IMR-90 (cell line): ENCODE measurements at regions not wholly inside any gene's neighbourhood (a gene's known extent, or its start where the extent isn't known, plus 50 kb on each side); places are given as distances from the start of the nearest gene placed in this dataset.
"Not testable (repeated sequence)": the region's sequence is repeated elsewhere in the genome, so short reads cannot be mapped to it uniquely, and the experiment has no call there.

Experiments used
- ATAC-seq: fragments of 200-7000 bp; cut with Tn5 transposase; 2 replicates; pipeline ENCODE4 v1.9.1; 2020; ENCODE audit warnings: low read depth, mild to moderate bottlenecking, moderate library complexity
- BruUV-seq: library from RNA; stranded (reverse); fragments of 400-500 nt; replicated peaks from 2 replicates; lab custom pipeline; 2021; lab: Mats Ljungman, UMichigan
- CTCF ChIA-PET: fragments of 300-600 bp; formaldehyde crosslinking; extraction: SDS; loops from one replicate; lab custom pipeline; 2021; ENCODE audit warnings: antibody characterized with exemption; lab: Yijun Ruan, JAX
- POLR2A ChIA-PET: fragments of 300-600 bp; sonication (Branson Sonifier 250); formaldehyde crosslinking; loops from one replicate; lab custom pipeline; 2022; ENCODE audit warnings: antibody characterized with exemption; ENCODE audit not compliant: unreplicated experiment; lab: Charles Lee
- DNase-seq: peaks from one replicate; pipeline ENCODE4 v3.0.0; 2013
- H2AFZ ChIP-seq: replicated peaks from 2 replicates; pipeline ENCODE3; 2013; ENCODE audit warnings: low read length, mild to moderate bottlenecking; ENCODE audit not compliant: poor library complexity
- H2AK5ac ChIP-seq: 2 replicates; pipeline ENCODE4 v1.6.1; 2013; ENCODE audit warnings: low read depth, low read length, inconsistent platforms
- H2AK9ac ChIP-seq: replicated peaks from 2 replicates; pipeline ENCODE3; 2013; ENCODE audit warnings: mild to moderate bottlenecking, low read depth, low read length, moderate library complexity; ENCODE audit not compliant: poor library complexity
- H2BK120ac ChIP-seq: 2 replicates; pipeline ENCODE4 v1.6.1; 2013; ENCODE audit warnings: low read depth, low read length, inconsistent platforms
- H2BK15ac ChIP-seq: 3 replicates; pipeline ENCODE4 v1.6.1; 2013; ENCODE audit warnings: low read depth, low read length, inconsistent platforms
- H2BK20ac ChIP-seq: 2 replicates; pipeline ENCODE4 v1.6.1; 2013; ENCODE audit warnings: low read depth, mild to moderate bottlenecking, inconsistent platforms, low read length, moderate library complexity
- H2BK5ac ChIP-seq: 2 replicates; pipeline ENCODE4 v1.6.1; 2013; ENCODE audit warnings: mild to moderate bottlenecking, low read depth, low read length, inconsistent platforms; ENCODE audit not compliant: poor library complexity, severe bottlenecking
- H3K14ac ChIP-seq: replicated peaks from 2 replicates; pipeline ENCODE4 v1.6.1; 2013; ENCODE audit warnings: low read depth, low read length, inconsistent platforms
- H3K18ac ChIP-seq: 2 replicates; pipeline ENCODE4 v1.6.1; 2013; ENCODE audit warnings: low read depth, low read length, control low read depth
- H3K23ac ChIP-seq: 2 replicates; pipeline ENCODE4 v1.6.1; 2013; ENCODE audit warnings: low read depth, low read length, inconsistent platforms
- H3K27ac ChIP-seq: 2 replicates; pipeline ENCODE4 v1.5.1; 2013; ENCODE audit warnings: mild to moderate bottlenecking, control low read depth, low read length; ENCODE audit not compliant: insufficient read depth
- H3K27me3 ChIP-seq: 2 replicates; pipeline ENCODE4 v1.6.1; 2013; ENCODE audit warnings: low read length; ENCODE audit not compliant: control insufficient read depth, insufficient read depth
- H3K36me3 ChIP-seq: 2 replicates; pipeline ENCODE4 v1.6.1; 2013; ENCODE audit warnings: low read length, mixed read lengths; ENCODE audit not compliant: control insufficient read depth, insufficient read depth
- H3K4ac ChIP-seq: 2 replicates; pipeline ENCODE4 v1.6.1; 2013; ENCODE audit warnings: low read depth, low read length, inconsistent platforms
- H3K4me1 ChIP-seq: 2 replicates; pipeline ENCODE4 v1.6.1; 2013; ENCODE audit warnings: low read length, mixed read lengths; ENCODE audit not compliant: control insufficient read depth, insufficient read depth
- H3K4me2 ChIP-seq: 2 replicates; pipeline ENCODE4 v1.6.1; 2013; ENCODE audit warnings: low read depth, mild to moderate bottlenecking, control low read depth, low read length, moderate library complexity
- H3K4me3 ChIP-seq: 2 replicates; pipeline ENCODE4 v1.5.1; 2013; ENCODE audit warnings: low read depth, mild to moderate bottlenecking, control low read depth, low read length, moderate library complexity; ENCODE audit not compliant: insufficient read depth
- H3K56ac ChIP-seq: 2 replicates; pipeline ENCODE4 v1.6.1; 2013; ENCODE audit warnings: low read length, inconsistent platforms; ENCODE audit not compliant: insufficient read depth; ENCODE audit errors: extremely low read depth
- H3K79me1 ChIP-seq, 2 experiments: 2 replicates each; pipeline ENCODE4 v1.6.1; 2013; ENCODE audit warnings: low read length in 2 of 2, inconsistent platforms in 1 of 2, low read depth in 1 of 2
- H3K9ac ChIP-seq: 2 replicates; pipeline ENCODE4 v1.6.1; 2013; ENCODE audit warnings: low read depth, low read length, control low read depth
- H3K9me1 ChIP-seq: 2 replicates; pipeline ENCODE4 v1.6.1; 2013; ENCODE audit warnings: low read length, inconsistent platforms; ENCODE audit not compliant: insufficient read depth
- H3K9me3 ChIP-seq: 2 replicates; pipeline ENCODE4 v1.6.1; 2013; ENCODE audit warnings: low read length; ENCODE audit not compliant: control insufficient read depth, insufficient read depth
- H4K20me1 ChIP-seq: 2 replicates; pipeline ENCODE4 v1.6.1; 2013; ENCODE audit warnings: low read length, inconsistent platforms; ENCODE audit not compliant: insufficient read depth
- H4K5ac ChIP-seq: 2 replicates; pipeline ENCODE4 v1.6.1; 2013; ENCODE audit warnings: mild to moderate bottlenecking, low read depth, low read length, control low read depth
- H4K8ac ChIP-seq, 2 experiments: 2 replicates each; pipeline ENCODE4 v1.6.1; 2013; ENCODE audit warnings: low read depth in 2 of 2, low read length in 2 of 2, control low read depth in 1 of 2, inconsistent platforms in 1 of 2
- H4K91ac ChIP-seq: 2 replicates; pipeline ENCODE4 v1.6.1; 2013; ENCODE audit warnings: low read depth, low read length, inconsistent platforms; ENCODE audit not compliant: insufficient read depth
- WGBS, 2 experiments: methylation state at CpG; one replicate each; pipeline versions ENCODE4 v1.1.5 to v1.1.7; 2013; ENCODE audit warnings: missing lambda C conversion rate in 2 of 2; ENCODE audit not compliant: insufficient read length in 1 of 2; ENCODE audit errors: extremely low coverage in 2 of 2; 5-methylcytosine and 5-hydroxymethylcytosine counted together
- dilution Hi-C: fragments of 300-500 bp; cut with HindIII; formaldehyde crosslinking; loops from one replicate; pipeline ENCODE4 v1.14.3; 2018; ENCODE audit warnings: low sequenced_read_pairs; ENCODE audit not compliant: unreplicated experiment
- in situ Hi-C: fragments of 300-500 bp; cut with MboI; formaldehyde crosslinking; loops from 3 replicates; pipeline ENCODE4 v1.14.3; 2019; ENCODE audit warnings: low sequenced_read_pairs, inconsistent platforms, mixed read lengths
- intact Hi-C: fragments of 100-400 bp; cut with micrococcal nuclease; formaldehyde crosslinking; loops from 2 replicates; pipeline ENCODE4 v1.10.0; 2022

GRCh38 chr17:22227699-22228553 is 535.6 kb downstream of the KCNJ18 start:
- DNase-seq, H3K36me3 ChIP-seq, H3K9me1 ChIP-seq, ATAC-seq, H4K91ac ChIP-seq, H3K56ac ChIP-seq, CTCF ChIA-PET, H3K4me2 ChIP-seq, H3K14ac ChIP-seq, in situ Hi-C loops, H2AK5ac ChIP-seq, H3K27me3 ChIP-seq, H2AK9ac ChIP-seq, dilution Hi-C loops, H4K5ac ChIP-seq, H2BK5ac ChIP-seq, H3K27ac ChIP-seq, H3K4ac ChIP-seq, H3K4me3 ChIP-seq, H3K23ac ChIP-seq, H3K79me1 ChIP-seq, H2BK20ac ChIP-seq, H3K18ac ChIP-seq, H2BK120ac ChIP-seq, H2BK15ac ChIP-seq, intact Hi-C loops, H2AFZ ChIP-seq, H4K8ac ChIP-seq, H3K9me3 ChIP-seq, POLR2A ChIA-PET, H3K4me1 ChIP-seq, H4K20me1 ChIP-seq, H3K9ac ChIP-seq, BruUV-seq: not testable (repeated sequence)
- WGBS, 2 experiments: 20% methylated on average over 1 of the region's 5 CpGs; no CpG with 5 or more reads in 1 of the 2 experiments

- H4K5ac ChIP-seq, H4K8ac ChIP-seq, DNase-seq, H3K4me2 ChIP-seq, H3K4me3 ChIP-seq, H3K36me3 ChIP-seq, H2BK15ac ChIP-seq, H3K23ac ChIP-seq, H3K4ac ChIP-seq, H2AFZ ChIP-seq, H3K56ac ChIP-seq, H2BK120ac ChIP-seq, H3K9ac ChIP-seq, H2BK20ac ChIP-seq, H3K18ac ChIP-seq, CTCF ChIA-PET, H2BK5ac ChIP-seq, H2AK5ac ChIP-seq, H3K9me3 ChIP-seq, H3K14ac ChIP-seq, BruUV-seq, H3K9me1 ChIP-seq, H2AK9ac ChIP-seq, H3K27ac ChIP-seq, H3K27me3 ChIP-seq, H4K91ac ChIP-seq, intact Hi-C loops, in situ Hi-C loops, H4K20me1 ChIP-seq, POLR2A ChIA-PET, dilution Hi-C loops, H3K4me1 ChIP-seq, H3K79me1 ChIP-seq, ATAC-seq: not testable (repeated sequence)
- no CpG with 5 or more reads among the region's 5 CpGs for WGBS, 2 experiments
Measured at GRCh38 chr17:22229821-22230220, 537.5 kb downstream of the KCNJ18 start.
